Neural progenitor cell (in vitro differentiated cells): ENCODE measurements at regions not wholly inside any gene's neighbourhood (a gene's known extent, or its start where the extent isn't known, plus 50 kb on each side); places are given as distances from the start of the nearest gene placed in this dataset.

Experiments
- CTCF ChIP-seq: fragments of 200-600 bp; sonication (generic); IDR thresholded peaks from 2 replicates; pipeline ENCODE4 v1.5.1; 2017; ENCODE audit warnings: antibody characterized with exemption, mild to moderate bottlenecking
- EZH2 ChIP-seq: fragments of 200-600 bp; sonication (generic); IDR thresholded peaks from 2 replicates; pipeline ENCODE4 v1.6.1; 2017; ENCODE audit warnings: antibody characterized with exemption, mild to moderate bottlenecking, moderate library complexity

GRCh38 chr10:130772676-130773075 lies 538.8 kb downstream of the TCERG1L start:
- TF ChIP-seq EZH2 (no peak), CTCF (no peak)
